DOHH2 (cell line): ENCODE measurements at regions not wholly inside any gene's neighbourhood (a gene's known extent, or its start where the extent isn't known, plus 50 kb on each side); places are given as distances from the start of the nearest gene placed in this dataset.

ENCODE experiments used
- H3F3A ChIP-seq: fragments of 200-600 bp; sonication (generic), shearing (Covaris generic); 2 replicates; pipeline ENCODE4 v1.6.0; 2016; ENCODE audit warnings: antibody characterized with exemption, mild to moderate bottlenecking; ENCODE audit not compliant: control insufficient read depth, insufficient read depth
- H3K27ac ChIP-seq: fragments of 200-600 bp; sonication (generic); 2 replicates; pipeline ENCODE4 v1.5.1; 2014; ENCODE audit warnings: low read depth, mild to moderate bottlenecking, low read length, moderate library complexity
- H3K27me3 ChIP-seq: fragments of 200-600 bp; sonication (generic); 2 replicates; pipeline ENCODE4 v1.6.1; 2014; ENCODE audit warnings: mild to moderate bottlenecking, low read length, mixed read lengths; ENCODE audit not compliant: control insufficient read depth
- H3K36me3 ChIP-seq: fragments of 200-600 bp; sonication (generic); 2 replicates; pipeline ENCODE4 v1.6.1; 2014; ENCODE audit warnings: mild to moderate bottlenecking, low read length, moderate library complexity, mixed read lengths; ENCODE audit not compliant: control insufficient read depth
- H3K4me1 ChIP-seq: fragments of 200-600 bp; sonication (generic); 2 replicates; pipeline ENCODE4 v1.6.1; 2014; ENCODE audit warnings: mild to moderate bottlenecking, low read length, mixed read lengths; ENCODE audit not compliant: control insufficient read depth
- H3K4me2 ChIP-seq: fragments of 200-600 bp; sonication (generic); 2 replicates; pipeline ENCODE4 v1.6.0; 2014; ENCODE audit warnings: mild to moderate bottlenecking, low read length, moderate library complexity
- H3K4me3 ChIP-seq: fragments of 200-600 bp; sonication (generic); 2 replicates; pipeline ENCODE4 v1.5.1; 2014; ENCODE audit warnings: mild to moderate bottlenecking, low read length, mixed read lengths
- H3K79me2 ChIP-seq: fragments of 200-600 bp; sonication (generic); 2 replicates; pipeline ENCODE4 v1.6.1; 2014; ENCODE audit warnings: mild to moderate bottlenecking, low read length, mixed read lengths; ENCODE audit not compliant: control insufficient read depth
- H3K9me2 ChIP-seq: fragments of 200-600 bp; sonication (generic); replicated peaks from 2 replicates; pipeline ENCODE4 v1.6.1; 2014; ENCODE audit warnings: mild to moderate bottlenecking, low read length, mixed read lengths; ENCODE audit not compliant: control insufficient read depth
- H3K9me3 ChIP-seq: fragments of 200-600 bp; sonication (generic); 2 replicates; pipeline ENCODE4 v1.6.1; 2014; ENCODE audit warnings: antibody characterized with exemption, low read length, mixed read lengths; ENCODE audit not compliant: control insufficient read depth, insufficient read depth
- H4K20me1 ChIP-seq: fragments of 200-600 bp; sonication (generic); 2 replicates; pipeline ENCODE4 v1.6.0; 2014; ENCODE audit warnings: low read depth, mild to moderate bottlenecking, antibody characterized with exemption, low read length, moderate library complexity; ENCODE audit not compliant: control insufficient read depth, insufficient read depth
- EZH2phosphoT487 ChIP-seq: fragments of 200-600 bp; sonication (generic); IDR thresholded peaks from 2 replicates; pipeline ENCODE4 v1.6.1; 2017; ENCODE audit warnings: borderline replicate concordance, mild to moderate bottlenecking, antibody characterized with exemption, low read length, moderate library complexity, mixed read lengths
- TF ChIP-seq, protein P1 (sequence below): fragments of 200-600 bp; sonication (generic); IDR thresholded peaks from one replicate; pipeline ENCODE4 v1.5.1; 2014; ENCODE audit warnings: antibody characterized with exemption, mild to moderate bottlenecking, low read depth, low read length; ENCODE audit not compliant: poor library complexity, severe bottlenecking

DNA sequence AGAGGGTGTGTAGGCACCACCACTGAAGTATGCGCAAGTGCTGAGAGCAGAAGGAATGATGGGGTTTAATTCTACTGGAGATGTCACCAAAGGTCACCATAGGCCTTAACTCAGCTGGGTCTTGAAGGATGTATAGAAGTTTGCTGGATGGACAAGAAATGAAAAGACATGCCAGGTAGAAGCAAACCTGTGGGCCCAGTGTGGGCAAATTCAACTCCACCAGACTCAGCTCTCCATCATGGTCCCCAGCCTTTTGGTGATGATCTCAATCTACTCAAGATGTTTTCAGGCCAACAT is 124.5 kb downstream of the SNX5 start:
- Histone ChIP-seq H3K4me1 (peaks cover 74% of the 10 kb centered on the region), H3K4me3 (peak overlapping the region; percentile 21), H3K4me2 (peak overlapping the region; percentile 54), H3K27me3 (no peaks in the 10 kb centered on the region), H4K20me1 (no peaks in the 10 kb centered on the region), H3K27ac (no peak overlapping the region), H3F3A (peaks cover 4% of the 10 kb centered on the region; the same call in 1 of the 2 replicates), H3K9me3 (peaks cover 7% of the 10 kb centered on the region; the same call in 1 of the 2 replicates), H3K36me3 (no peaks in the 10 kb centered on the region), H3K79me2 (no peaks in the 10 kb centered on the region), H3K9me2 (no peaks in the 10 kb centered on the region)
- TF ChIP-seq, protein P1, sequence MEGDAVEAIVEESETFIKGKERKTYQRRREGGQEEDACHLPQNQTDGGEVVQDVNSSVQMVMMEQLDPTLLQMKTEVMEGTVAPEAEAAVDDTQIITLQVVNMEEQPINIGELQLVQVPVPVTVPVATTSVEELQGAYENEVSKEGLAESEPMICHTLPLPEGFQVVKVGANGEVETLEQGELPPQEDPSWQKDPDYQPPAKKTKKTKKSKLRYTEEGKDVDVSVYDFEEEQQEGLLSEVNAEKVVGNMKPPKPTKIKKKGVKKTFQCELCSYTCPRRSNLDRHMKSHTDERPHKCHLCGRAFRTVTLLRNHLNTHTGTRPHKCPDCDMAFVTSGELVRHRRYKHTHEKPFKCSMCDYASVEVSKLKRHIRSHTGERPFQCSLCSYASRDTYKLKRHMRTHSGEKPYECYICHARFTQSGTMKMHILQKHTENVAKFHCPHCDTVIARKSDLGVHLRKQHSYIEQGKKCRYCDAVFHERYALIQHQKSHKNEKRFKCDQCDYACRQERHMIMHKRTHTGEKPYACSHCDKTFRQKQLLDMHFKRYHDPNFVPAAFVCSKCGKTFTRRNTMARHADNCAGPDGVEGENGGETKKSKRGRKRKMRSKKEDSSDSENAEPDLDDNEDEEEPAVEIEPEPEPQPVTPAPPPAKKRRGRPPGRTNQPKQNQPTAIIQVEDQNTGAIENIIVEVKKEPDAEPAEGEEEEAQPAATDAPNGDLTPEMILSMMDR, result no peak
- no peak for TF ChIP-seq EZH2phosphoT487

DNA sequence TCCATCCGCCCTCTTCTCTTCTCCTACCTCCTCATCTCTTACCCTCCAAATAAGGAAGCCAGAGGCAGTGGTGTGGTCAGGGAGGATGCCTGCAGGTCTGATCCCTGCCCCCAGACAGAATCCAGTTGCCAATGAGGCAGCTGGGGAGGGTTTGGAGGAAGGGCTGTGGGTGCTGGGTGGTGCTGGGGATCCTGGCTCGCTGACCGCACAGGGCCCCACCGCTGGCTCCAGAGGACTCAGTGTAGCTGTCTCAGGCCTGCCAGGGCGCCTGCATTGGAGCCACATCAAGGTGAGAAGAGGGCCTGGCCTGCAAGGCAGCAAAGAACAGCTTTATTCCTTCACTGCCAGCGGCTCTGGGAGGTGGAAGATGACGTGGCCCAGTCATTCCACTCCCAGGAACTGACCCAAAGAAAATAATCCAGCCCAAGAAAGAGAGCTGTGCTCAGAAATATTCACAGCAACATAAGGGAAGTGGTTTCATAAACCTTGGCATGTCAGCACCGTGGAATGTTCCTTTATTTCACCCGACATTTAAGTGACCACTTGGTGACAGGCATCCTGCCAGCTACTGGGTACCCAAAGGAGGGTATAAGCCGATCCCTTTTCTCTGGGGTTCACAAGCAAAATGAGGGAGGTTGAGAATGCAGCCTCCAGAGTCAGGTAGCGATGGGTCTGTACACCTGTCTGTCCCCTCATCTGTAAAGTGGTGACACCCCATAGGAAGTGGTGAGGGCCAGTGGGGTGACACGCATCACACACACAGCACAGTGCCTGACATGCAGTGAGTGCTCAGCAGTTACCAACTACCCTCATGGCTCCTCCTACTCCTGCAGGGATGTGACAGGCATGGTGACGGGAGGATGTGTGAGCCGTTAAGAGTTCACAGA is 125.1 kb downstream of the SNX5 start:
- H3K4me1 ChIP-seq, result peaks cover 68% of the 10 kb centered on the region
- no peaks in the 10 kb centered on the region for H3K36me3 ChIP-seq
- H4K20me1 ChIP-seq, result no peaks in the 10 kb centered on the region
- H3K9me2 ChIP-seq, result no peaks in the 10 kb centered on the region
- peaks cover 7% of the 10 kb centered on the region; the same call in 1 of the 2 replicates for H3K9me3 ChIP-seq
- H3K27me3 ChIP-seq, result no peaks in the 10 kb centered on the region
- H3K4me3 ChIP-seq, result peak overlapping the region; percentile 21
- H3K27ac ChIP-seq, result no peak overlapping the region
- H3K79me2 ChIP-seq, result no peaks in the 10 kb centered on the region
- peak overlapping the region; percentile 54 for H3K4me2 ChIP-seq
- peaks cover 4% of the 10 kb centered on the region; the same call in 1 of the 2 replicates for H3F3A ChIP-seq
- TF ChIP-seq EZH2phosphoT487, result no peak
- TF ChIP-seq, protein P1, result no peak

DNA sequence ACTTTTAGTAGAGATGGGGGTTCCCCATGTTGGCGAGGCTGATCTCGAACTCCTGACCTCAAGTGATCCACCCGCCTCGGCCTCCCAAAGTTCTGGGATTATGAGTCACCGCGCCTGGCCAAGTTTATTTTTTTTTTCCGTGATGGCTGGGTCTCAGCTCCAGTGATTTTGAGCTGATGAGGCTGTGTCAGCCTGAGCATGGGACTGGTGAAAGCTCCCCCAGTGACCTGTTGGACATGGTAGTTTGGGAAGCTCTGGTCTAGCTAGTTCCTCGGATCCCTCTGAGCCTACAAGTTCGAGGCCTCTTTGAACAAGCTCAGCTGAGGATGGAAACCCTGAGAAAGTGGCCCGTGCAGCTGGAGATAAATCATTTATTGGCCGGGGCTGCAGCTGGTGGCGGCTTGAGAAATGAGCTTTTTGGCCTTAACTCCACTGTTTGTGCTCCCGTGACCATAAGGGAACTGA is 126.8 kb downstream of the SNX5 start:
- Histone ChIP-seq H3F3A (peaks cover 2% of the 10 kb centered on the region; the same call in 1 of the 2 replicates), H3K4me1 (peaks cover 51% of the 10 kb centered on the region), H3K27ac (no peak overlapping the region), H3K4me3 (no peak overlapping the region), H3K4me2 (no peak overlapping the region), H3K9me2 (no peaks in the 10 kb centered on the region), H3K9me3 (peaks cover 7% of the 10 kb centered on the region; the same call in 1 of the 2 replicates), H4K20me1 (no peaks in the 10 kb centered on the region), H3K36me3 (no peaks in the 10 kb centered on the region), H3K27me3 (no peaks in the 10 kb centered on the region), H3K79me2 (no peaks in the 10 kb centered on the region)
- no peak for TF ChIP-seq EZH2phosphoT487
- TF ChIP-seq, protein P1, result no peak
